SH-SY5Y (cell line): ENCODE measurements at regions not wholly inside any gene's neighbourhood (a gene's known extent, or its start where the extent isn't known, plus 50 kb on each side); places are given as distances from the start of the nearest gene placed in this dataset.

ENCODE experiments used
- GATA2 ChIP-seq: IDR thresholded peaks from 2 replicates; pipeline ENCODE4 v1.6.1; 2011; ENCODE audit warnings: mild to moderate bottlenecking, low read depth, low read length
- GATA3 ChIP-seq: IDR thresholded peaks from 2 replicates; pipeline ENCODE4 v1.6.1; 2011; ENCODE audit warnings: low read depth, mild to moderate bottlenecking, low read length, moderate library complexity

- no peak for TF ChIP-seq GATA3
Measured at GRCh38 chr10:124319926-124320391, 98.8 kb downstream of the OAT start.

GRCh38 chr10:124318811-124319210, 99.9 kb downstream of the OAT start:
- TF ChIP-seq GATA3, result no peak
- no peak for TF ChIP-seq GATA2

- TF ChIP-seq GATA3 (no peak), GATA2 (no peak)
Measured at GRCh38 chr10:124318076-124318475, 100.6 kb downstream of the OAT start.

- TF ChIP-seq GATA2 (no peak), GATA3 (no peak)
Measured at GRCh38 chr10:124316326-124316725, 102.4 kb downstream of the OAT start.

- TF ChIP-seq GATA2 (no peak), GATA3 (no peak)
Measured at GRCh38 chr10:124315591-124316270, 103.0 kb downstream of the OAT start.

GRCh38 chr10:124313374-124313773, 105.3 kb downstream of the OAT start:
- no peak for TF ChIP-seq GATA2
- no peak for TF ChIP-seq GATA3

GRCh38 chr10:124308811-124309210, 109.9 kb downstream of the OAT start:
- TF ChIP-seq GATA3 (no peak), GATA2 (no peak)

- TF ChIP-seq GATA2, result no peak
- TF ChIP-seq GATA3, result no peak
Measured at GRCh38 chr10:124308056-124308645, 110.6 kb downstream of the OAT start.

- TF ChIP-seq GATA3 (no peak), GATA2 (no peak)
Measured at GRCh38 chr10:124307591-124307990, 111.1 kb downstream of the OAT start.

- TF ChIP-seq GATA2, result no peak
- no peak for TF ChIP-seq GATA3
Measured at GRCh38 chr10:124306922-124307371, 111.8 kb downstream of the OAT start.

- TF ChIP-seq GATA2 (no peak), GATA3 (no peak)
Measured at GRCh38 chr10:124306520-124306919, 112.2 kb downstream of the OAT start.

GRCh38 chr10:124305984-124306383, 112.7 kb downstream of the OAT start:
- no peak for TF ChIP-seq GATA3
- TF ChIP-seq GATA2, result no peak

GRCh38 chr10:124305131-124305530, 113.6 kb downstream of the OAT start:
- TF ChIP-seq GATA2, result no peak
- TF ChIP-seq GATA3, result no peak

GRCh38 chr10:124303662-124304418, 114.9 kb downstream of the OAT start:
- no peak for TF ChIP-seq GATA2
- no peak for TF ChIP-seq GATA3
